Heart left ventricle (tissue), 13 donors: ENCODE measurements at regions not wholly inside any gene's neighbourhood (a gene's known extent, or its start where the extent isn't known, plus 50 kb on each side); places are given as distances from the start of the nearest gene placed in this dataset.

Experiments
- CTCF ChIP-seq, 12 donors: fragments of 200-600 bp; sonication (generic) in 4 of 12; IDR thresholded peaks; one replicate each; pipeline versions ENCODE4 v1.5.0 to v1.8.0; 2018 to 2022; ENCODE audit warnings: antibody characterized with exemption in 12 of 12, mild to moderate bottlenecking in 5 of 12
- POLR2A ChIP-seq, 2 donors: fragments of 450-650 bp; IDR thresholded peaks; one replicate each; pipeline ENCODE4 v1.6.1; 2017; ENCODE audit warnings: antibody characterized with exemption in 2 of 2, mild to moderate bottlenecking in 2 of 2, moderate library complexity in 2 of 2
- donor health status: ischemic (EF 13 %, LVEDD 7.1; RV severe dilation, severe dysfunction).
- donor health status: DM: no; HTN: yes; CAD: no.
- donor health status: DM: no; HTN: no; CAD: no.
- donor health status: ischemic (EF 25% LVEDD 6.9; RV normal size, moderate dysfunction).
- donor health status: ischemic (EF 25% LVEDD 5.7; RV mildly dilated, moderate dysfunction).
- donor health status: ischemic (EF 35%, LVEDD 5.7; RV mildly dilated, moderate dysfunction).
- donor health status: nonischemic (EF 11% LVEDD 7.7; RV severe dilation, severe dysfunction).
- donor health status: DM: yes; HTN: yes; CAD: no.
- donor health status: PGD.
- donor health status: ischemic (EF 29% LVEDD 5.4; RV normal size, mild dysfunction).
- donor health status: nonischemic (EF 23%, LVEDD 6.1; RV moderate dilation, normal function).

DNA sequence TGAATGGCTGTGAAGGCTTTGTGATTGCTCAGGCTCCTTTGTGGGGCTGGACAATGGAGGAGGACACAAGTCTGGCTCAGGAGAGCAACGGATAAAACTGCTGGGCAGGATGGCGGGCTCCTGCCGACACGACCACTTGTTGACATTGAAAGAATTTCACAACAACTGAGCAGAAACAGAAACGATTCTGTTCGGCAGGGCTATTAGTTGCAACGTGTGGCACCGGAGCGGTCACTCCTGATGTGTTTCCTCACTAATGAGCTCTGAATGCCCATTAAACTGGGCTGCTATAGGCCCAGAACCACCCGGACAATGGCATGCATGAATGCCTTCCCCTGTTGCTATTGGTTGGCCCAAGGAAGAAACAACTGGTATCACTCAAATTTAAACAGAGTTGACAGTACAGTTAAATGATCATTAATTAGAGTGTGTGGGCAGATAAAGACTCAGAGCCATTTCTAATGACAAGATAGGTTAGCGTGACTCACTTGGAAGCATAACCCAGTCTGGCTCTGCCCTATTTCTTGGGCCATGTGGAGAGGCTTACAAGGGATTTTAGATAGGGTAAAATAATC is 142.9 kb downstream of the ASCL1 start:
- TF ChIP-seq POLR2A (IDR thresholded peaks at IDR 0.05) (no peak), CTCF (IDR thresholded peaks at IDR 0.05) (no peak)
